Activated naive CD8-positive, alpha-beta T cell treated with anti-CD3 and anti-CD28 coated beads for 36 hours (primary cell): ENCODE measurements at regions not wholly inside any gene's neighbourhood (a gene's known extent, or its start where the extent isn't known, plus 50 kb on each side); places are given as distances from the start of the nearest gene placed in this dataset.

Source experiments
- DNase-seq: peaks from one replicate; pipeline ENCODE4 v3.0.0; 2021
- H3K27ac Mint-ChIP-seq: one replicate; pipeline ENCODE4 v1.8.0; 2022; ENCODE audit warnings: mild to moderate bottlenecking, moderate library complexity, mixed read lengths
- H3K27me3 Mint-ChIP-seq: one replicate; pipeline ENCODE4 v1.8.0; 2022; ENCODE audit warnings: mild to moderate bottlenecking, mixed read lengths
- H3K36me3 Mint-ChIP-seq: one replicate; pipeline ENCODE4 v1.8.0; 2021; ENCODE audit warnings: mild to moderate bottlenecking, mixed read lengths
- H3K4me1 Mint-ChIP-seq: one replicate; pipeline ENCODE4 v1.8.0; 2021; ENCODE audit warnings: mixed read lengths
- H3K4me3 Mint-ChIP-seq: one replicate; pipeline ENCODE4 v1.8.0; 2022; ENCODE audit warnings: mild to moderate bottlenecking, moderate library complexity, mixed read lengths
- H3K9me3 Mint-ChIP-seq: one replicate; pipeline ENCODE4 v1.8.0; 2022; ENCODE audit warnings: mixed read lengths

GRCh38 chr9:107761307-107761706 lies 271.7 kb upstream of the KLF4 start:
- Mint-ChIP-seq H3K9me3 (peaks cover 8% of the 10 kb centered on the region), H3K4me3 (no peak overlapping the region), H3K4me1 (no peaks in the 10 kb centered on the region), H3K27ac (no peak overlapping the region), H3K27me3 (peaks cover 11% of the 10 kb centered on the region), H3K36me3 (no peaks in the 10 kb centered on the region)
- no peak for DNase-seq

- Mint-ChIP-seq H3K4me1 (no peaks in the 10 kb centered on the region), H3K9me3 (peaks cover 8% of the 10 kb centered on the region), H3K27me3 (peaks cover 11% of the 10 kb centered on the region), H3K36me3 (no peaks in the 10 kb centered on the region), H3K4me3 (no peak overlapping the region), H3K27ac (no peak overlapping the region)
- no peak for DNase-seq
Observed at GRCh38 chr9:107760469-107761242, 271.1 kb upstream of the KLF4 start.

- no peaks in the 10 kb centered on the region for H3K36me3 Mint-ChIP-seq
- no peak overlapping the region for H3K27ac Mint-ChIP-seq
- H3K4me3 Mint-ChIP-seq = no peak overlapping the region
- DNase-seq = no peak
- no peaks in the 10 kb centered on the region for H3K4me1 Mint-ChIP-seq
- peaks cover 9% of the 10 kb centered on the region for H3K27me3 Mint-ChIP-seq
- peaks cover 8% of the 10 kb centered on the region for H3K9me3 Mint-ChIP-seq
Observed at GRCh38 chr9:107759823-107760166, 270.2 kb upstream of the KLF4 start.

DNA sequence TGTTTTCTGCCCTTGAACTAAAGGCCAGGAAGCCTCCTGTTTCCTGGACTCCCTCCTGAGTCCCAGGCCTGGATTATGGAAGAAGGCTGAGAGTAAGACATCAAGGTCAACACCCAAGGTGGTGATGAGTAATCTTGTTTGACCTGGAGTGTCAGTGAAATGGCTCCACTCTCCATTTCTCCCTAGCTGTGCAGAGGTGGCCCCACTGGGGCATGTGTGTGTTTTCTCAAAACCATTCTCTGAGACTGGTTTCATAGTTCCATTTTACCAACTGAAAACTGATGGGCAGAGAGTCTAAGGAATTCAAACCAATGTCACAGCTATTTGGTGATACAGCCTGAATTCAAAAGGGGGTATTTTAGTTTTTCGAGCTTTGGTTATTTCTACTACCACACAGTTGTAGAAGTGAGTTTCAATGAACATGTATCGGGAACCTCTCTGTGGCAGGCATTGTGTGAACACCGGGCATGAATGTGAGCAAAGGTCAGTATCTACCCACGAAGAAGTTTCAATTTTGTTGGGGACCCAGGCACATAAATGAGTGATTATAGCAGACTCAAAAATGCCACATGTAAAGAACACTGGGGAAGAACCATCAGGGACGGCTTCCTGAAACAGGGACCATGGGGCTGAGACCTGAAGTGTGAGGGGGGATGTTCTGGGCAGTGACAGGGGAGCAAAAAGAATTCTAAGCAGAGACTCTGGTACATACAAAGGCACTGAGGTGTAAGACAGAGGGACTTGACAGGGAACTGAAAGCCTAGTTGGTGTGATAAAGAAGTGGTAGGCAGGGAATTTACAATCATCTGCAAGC lies 269.6 kb upstream of the KLF4 start:
- peaks cover 4% of the 10 kb centered on the region for H3K9me3 Mint-ChIP-seq
- H3K36me3 Mint-ChIP-seq = no peaks in the 10 kb centered on the region
- no peak for DNase-seq
- H3K27ac Mint-ChIP-seq = no peak overlapping the region
- peaks cover 9% of the 10 kb centered on the region for H3K27me3 Mint-ChIP-seq
- H3K4me1 Mint-ChIP-seq = no peaks in the 10 kb centered on the region
- no peak overlapping the region for H3K4me3 Mint-ChIP-seq

DNA sequence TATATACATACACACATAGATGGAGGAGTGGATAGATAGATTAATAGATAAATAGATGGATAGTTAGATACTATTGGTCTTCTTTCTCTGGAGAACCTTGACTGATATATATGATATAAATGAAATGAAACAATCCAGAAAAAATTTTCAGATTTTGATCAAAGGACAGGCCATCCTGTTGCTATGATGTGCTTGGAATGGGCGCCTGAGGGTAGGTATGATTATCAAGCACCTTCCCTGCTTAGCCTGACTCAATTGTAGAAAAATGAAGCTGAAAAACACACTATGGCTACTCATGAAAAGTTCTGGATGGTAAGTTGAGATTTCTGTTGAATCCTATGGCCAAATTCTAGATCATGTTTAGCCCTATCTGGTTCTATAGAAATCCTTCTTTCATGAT lies 266.5 kb upstream of the KLF4 start:
- Mint-ChIP-seq H3K36me3 (no peaks in the 10 kb centered on the region), H3K27ac (no peak overlapping the region), H3K4me3 (no peak overlapping the region), H3K27me3 (peaks cover 7% of the 10 kb centered on the region), H3K9me3 (no peaks in the 10 kb centered on the region), H3K4me1 (no peaks in the 10 kb centered on the region)
- DNase-seq = no peak

GRCh38 chr9:107755246-107755645 lies 265.7 kb upstream of the KLF4 start:
- Mint-ChIP-seq H3K4me3 (no peak overlapping the region), H3K4me1 (no peaks in the 10 kb centered on the region), H3K27ac (no peak overlapping the region), H3K27me3 (peaks cover 4% of the 10 kb centered on the region), H3K9me3 (no peaks in the 10 kb centered on the region), H3K36me3 (no peaks in the 10 kb centered on the region)
- DNase-seq = no peak

DNA sequence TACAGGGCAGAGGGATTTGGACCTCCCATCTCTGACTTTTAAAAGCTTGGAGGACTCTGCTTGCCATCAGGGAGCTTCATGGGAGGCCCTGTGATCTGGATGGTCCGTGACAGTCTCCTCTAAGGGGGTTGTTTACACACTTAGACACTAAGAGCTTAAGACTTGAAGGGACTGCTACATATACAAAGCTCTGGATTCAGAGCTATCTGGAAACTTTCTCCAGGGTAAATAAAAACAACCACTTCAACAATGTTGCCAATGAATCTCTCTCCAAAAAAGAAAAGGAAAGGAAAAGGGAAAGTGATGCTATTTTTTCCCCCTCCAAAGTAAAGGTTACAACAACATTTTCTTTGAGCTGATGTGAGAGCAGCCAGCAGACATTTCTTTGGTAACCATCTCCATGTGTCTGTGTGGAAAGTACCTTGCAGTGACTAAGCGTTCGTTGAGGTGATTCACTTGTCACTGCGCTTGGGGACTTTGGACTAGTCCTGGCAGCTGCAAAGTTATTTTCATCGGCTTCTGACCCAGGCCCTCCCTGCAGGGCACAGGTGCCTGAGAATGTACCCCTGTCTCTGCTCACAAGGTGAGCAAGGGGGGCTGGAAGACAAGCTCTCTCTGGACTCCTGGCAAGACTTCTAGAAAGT lies 262.1 kb upstream of the KLF4 start:
- no peaks in the 10 kb centered on the region for H3K4me1 Mint-ChIP-seq
- H3K4me3 Mint-ChIP-seq = no peak overlapping the region
- no peak overlapping the region for H3K27ac Mint-ChIP-seq
- peaks cover 3% of the 10 kb centered on the region for H3K27me3 Mint-ChIP-seq
- H3K9me3 Mint-ChIP-seq = no peaks in the 10 kb centered on the region
- DNase-seq = no peak
- H3K36me3 Mint-ChIP-seq = no peaks in the 10 kb centered on the region

GRCh38 chr9:107750741-107751566 lies 261.4 kb upstream of the KLF4 start:
- H3K4me1 Mint-ChIP-seq = no peaks in the 10 kb centered on the region
- no peak overlapping the region for H3K27ac Mint-ChIP-seq
- DNase-seq = no peak
- H3K4me3 Mint-ChIP-seq = no peak overlapping the region
- H3K27me3 Mint-ChIP-seq = peaks cover 3% of the 10 kb centered on the region
- no peaks in the 10 kb centered on the region for H3K9me3 Mint-ChIP-seq
- no peaks in the 10 kb centered on the region for H3K36me3 Mint-ChIP-seq

GRCh38 chr9:107749787-107750444 lies 260.3 kb upstream of the KLF4 start:
- Mint-ChIP-seq H3K4me1 (no peaks in the 10 kb centered on the region), H3K4me3 (no peak overlapping the region), H3K27me3 (no peaks in the 10 kb centered on the region), H3K36me3 (no peaks in the 10 kb centered on the region), H3K27ac (no peak overlapping the region), H3K9me3 (no peaks in the 10 kb centered on the region)
- DNase-seq = no peak

DNA sequence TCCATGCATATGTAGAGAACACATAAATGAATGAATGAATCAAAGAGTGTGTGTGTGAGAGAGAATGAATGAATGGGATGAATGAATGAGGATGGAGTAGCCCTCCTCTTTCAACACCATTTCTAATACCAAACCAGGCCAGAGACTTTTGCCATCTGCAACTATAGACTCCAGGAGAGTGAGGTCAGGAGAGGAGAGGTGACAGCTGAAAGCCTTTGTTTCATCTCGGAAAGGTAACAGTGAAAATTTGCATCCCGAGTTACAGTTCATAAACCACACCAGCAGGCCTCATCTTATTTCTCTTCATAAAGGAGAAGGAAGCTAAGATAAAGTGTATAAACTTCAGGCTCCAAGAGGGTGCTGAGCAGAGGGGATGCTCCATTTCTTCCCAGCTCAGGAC lies 255.3 kb upstream of the KLF4 start:
- no peak overlapping the region for H3K4me3 Mint-ChIP-seq
- DNase-seq = no peak
- no peaks in the 10 kb centered on the region for H3K4me1 Mint-ChIP-seq
- H3K9me3 Mint-ChIP-seq = no peaks in the 10 kb centered on the region
- H3K36me3 Mint-ChIP-seq = no peaks in the 10 kb centered on the region
- no peak overlapping the region for H3K27ac Mint-ChIP-seq
- H3K27me3 Mint-ChIP-seq = no peaks in the 10 kb centered on the region

- Mint-ChIP-seq H3K4me3 (no peak overlapping the region), H3K36me3 (no peaks in the 10 kb centered on the region), H3K27me3 (no peaks in the 10 kb centered on the region), H3K9me3 (no peaks in the 10 kb centered on the region), H3K4me1 (no peaks in the 10 kb centered on the region), H3K27ac (no peak overlapping the region)
- no peak for DNase-seq
Observed at GRCh38 chr9:107742531-107743309, 253.2 kb upstream of the KLF4 start.

DNA sequence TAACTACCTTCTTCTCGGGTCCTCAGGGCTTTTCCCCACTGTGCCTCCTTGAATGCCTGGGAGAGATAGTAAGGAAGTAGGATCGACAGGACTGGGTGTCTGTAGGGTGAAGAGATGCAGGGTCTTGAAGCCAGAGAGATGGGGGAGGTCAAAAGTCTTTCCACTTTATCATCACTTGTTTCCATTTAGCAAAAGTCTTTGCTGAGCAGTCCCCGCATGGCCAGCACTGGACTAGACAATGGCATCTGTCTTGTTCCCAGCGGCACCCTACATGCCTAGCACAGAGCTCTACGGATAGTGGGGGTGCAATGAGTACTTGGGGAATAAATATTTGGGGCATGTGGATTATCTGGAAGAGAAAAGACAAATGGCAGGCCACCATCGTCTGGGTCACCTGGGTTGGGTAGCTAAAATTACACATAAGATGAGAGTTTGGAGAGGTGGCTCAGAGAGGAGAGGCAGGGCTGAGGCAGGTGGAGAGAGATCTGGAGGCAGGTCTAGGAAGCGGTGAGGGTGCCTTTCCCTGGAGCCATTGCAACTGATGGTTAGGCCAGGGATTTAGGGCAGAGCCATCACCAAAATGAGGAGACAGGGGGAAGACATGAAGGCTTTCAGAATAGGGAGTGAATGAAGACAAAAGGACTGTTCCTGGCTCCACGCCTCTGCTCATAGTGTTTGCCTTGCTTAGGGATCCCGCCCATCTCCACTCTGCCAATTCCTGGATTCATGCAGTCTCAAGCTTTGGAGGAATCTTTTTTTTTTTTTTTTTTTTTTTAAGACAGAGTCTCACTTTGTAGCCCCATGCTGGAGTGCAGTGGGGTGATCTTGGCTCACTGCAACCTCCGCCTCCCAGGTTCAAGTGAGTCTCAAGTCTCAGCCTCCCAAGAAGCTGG lies 250.8 kb upstream of the KLF4 start:
- Mint-ChIP-seq H3K9me3 (no peaks in the 10 kb centered on the region), H3K4me3 (no peak overlapping the region), H3K27me3 (no peaks in the 10 kb centered on the region), H3K36me3 (no peaks in the 10 kb centered on the region), H3K4me1 (no peaks in the 10 kb centered on the region), H3K27ac (no peak overlapping the region)
- DNase-seq = no peak

DNA sequence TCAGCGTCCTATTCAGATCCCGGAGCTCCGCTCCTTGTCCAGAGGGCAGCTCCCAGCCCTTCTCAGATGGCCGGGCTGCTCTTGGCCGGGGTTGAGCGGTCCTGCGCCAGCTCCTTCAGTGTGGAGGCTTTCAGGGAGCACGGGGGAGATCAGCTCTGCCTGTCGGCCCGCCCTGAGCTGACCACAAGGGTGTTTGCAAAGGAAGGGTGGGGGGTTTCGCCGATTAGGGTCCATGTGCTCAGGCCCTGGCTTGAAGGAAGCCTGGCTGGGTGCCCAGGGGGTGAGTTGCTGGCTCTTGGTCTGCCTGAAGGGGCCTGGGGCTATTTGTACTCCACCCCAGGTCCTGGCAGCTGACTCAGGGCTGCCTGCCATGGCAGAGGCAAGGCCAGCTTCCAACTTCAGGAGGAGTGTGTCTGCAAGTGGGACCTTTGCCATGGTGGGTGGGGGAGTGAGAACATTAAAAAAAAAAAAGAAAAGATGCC lies 250.1 kb upstream of the KLF4 start:
- no peaks in the 10 kb centered on the region for H3K36me3 Mint-ChIP-seq
- no peaks in the 10 kb centered on the region for H3K27me3 Mint-ChIP-seq
- H3K9me3 Mint-ChIP-seq = no peaks in the 10 kb centered on the region
- no peak overlapping the region for H3K27ac Mint-ChIP-seq
- no peak for DNase-seq
- no peak overlapping the region for H3K4me3 Mint-ChIP-seq
- H3K4me1 Mint-ChIP-seq = no peaks in the 10 kb centered on the region
